ENCODE measurements at regions not wholly inside any gene's neighbourhood (a gene's known extent, or its start where the extent isn't known, plus 50 kb on each side); places are given as distances from the start of the nearest gene placed in this dataset.
"Not testable (repeated sequence)": the region's sequence is repeated elsewhere in the genome, so short reads cannot be mapped to it uniquely, and the experiment has no call there.

- no peak for FAIRE-seq
- no peak for DNase-seq (ENCODE audit: low spot score in 2 of 2)
Measured at GRCh38 chr4:79223993-79224776, 101.7 kb downstream of the NAA11 start.

GRCh38 chr4:79217025-79217424 is 108.8 kb downstream of the NAA11 start:
- no peak for FAIRE-seq
- DNase-seq (ENCODE audit: low spot score in 2 of 2) = no peak

GRCh38 chr4:79213702-79214101 is 112.2 kb downstream of the NAA11 start:
- DNase-seq (ENCODE audit: low spot score in 2 of 2) (no peak), FAIRE-seq (no peak)

- FAIRE-seq = no peak
- DNase-seq (ENCODE audit: low spot score in 2 of 2) = no peak
Measured at GRCh38 chr4:79213010-79213409, 112.9 kb downstream of the NAA11 start.

GRCh38 chr4:79212311-79212710 is 113.5 kb downstream of the NAA11 start:
- DNase-seq (ENCODE audit: low spot score in 2 of 2) (no peak), FAIRE-seq (no peak)

- FAIRE-seq = no peak
- DNase-seq (ENCODE audit: low spot score in 2 of 2) = no peak
Measured at GRCh38 chr4:79211490-79211889, 114.4 kb downstream of the NAA11 start.

GRCh38 chr4:79210636-79211049 is 115.2 kb downstream of the NAA11 start:
- no peak for DNase-seq (ENCODE audit: low spot score in 2 of 2)
- no peak for FAIRE-seq

- no peak for FAIRE-seq
- no peak for DNase-seq (ENCODE audit: low spot score in 2 of 2)
Measured at GRCh38 chr4:79209822-79210635, 115.8 kb downstream of the NAA11 start.

- DNase-seq (ENCODE audit: low spot score in 2 of 2) (no peak), FAIRE-seq (no peak)
Measured at GRCh38 chr4:79209081-79209480, 116.8 kb downstream of the NAA11 start.

GRCh38 chr4:79207281-79207680 is 118.6 kb downstream of the NAA11 start:
- no peak for DNase-seq (ENCODE audit: low spot score in 2 of 2)

GRCh38 chr4:79206660-79207059 is 119.2 kb downstream of the NAA11 start:
- DNase-seq (ENCODE audit: low spot score in 2 of 2) (no peak), FAIRE-seq (no peak)

More at GRCh38 chr4:79207281-79207680, 118.6 kb downstream of the NAA11 start:
- FAIRE-seq = no peak

- FAIRE-seq (no peak), DNase-seq (ENCODE audit: low spot score in 2 of 2) (no peak)
Measured at GRCh38 chr4:79205121-79205520, 120.7 kb downstream of the NAA11 start.

GRCh38 chr4:79201971-79202370 is 123.9 kb downstream of the NAA11 start:
- DNase-seq (ENCODE audit: low spot score in 2 of 2) = no peak
- no peak for FAIRE-seq

GRCh38 chr4:79199743-79200142 is 126.1 kb downstream of the NAA11 start:
- FAIRE-seq (no peak), DNase-seq (ENCODE audit: low spot score in 2 of 2) (no peak)

- DNase-seq (ENCODE audit: low spot score in 2 of 2) (no peak), FAIRE-seq (no peak)
Measured at GRCh38 chr4:79198951-79199587, 126.8 kb downstream of the NAA11 start.

- no peak for FAIRE-seq
- no peak for DNase-seq (ENCODE audit: low spot score in 2 of 2)
Measured at GRCh38 chr4:79197275-79198009, 128.4 kb downstream of the NAA11 start.

GRCh38 chr4:79191292-79191691 is 134.6 kb downstream of the NAA11 start:
- not testable (repeated sequence) for FAIRE-seq; DNase-seq (ENCODE audit: low spot score in 2 of 2)

- DNase-seq (ENCODE audit: low spot score in 2 of 2) (no peak), FAIRE-seq (no peak)
Measured at GRCh38 chr4:79185526-79186045, 140.3 kb downstream of the NAA11 start.

- no peak for FAIRE-seq
- DNase-seq (ENCODE audit: low spot score in 2 of 2) = no peak
Measured at GRCh38 chr4:79184476-79184875, 141.4 kb downstream of the NAA11 start.

GRCh38 chr4:79182209-79182608 is 143.7 kb downstream of the NAA11 start:
- no peak for FAIRE-seq
- DNase-seq (ENCODE audit: low spot score in 2 of 2) = no peak
